Endodermal cell (in vitro differentiated cells): ENCODE measurements at regions not wholly inside any gene's neighbourhood (a gene's known extent, or its start where the extent isn't known, plus 50 kb on each side); places are given as distances from the start of the nearest gene placed in this dataset.

Experiments used
- DNase-seq: peaks from one replicate; pipeline ENCODE4 v3.0.0-alpha.2; 2017
- H3K27ac ChIP-seq: 2 replicates; pipeline ENCODE4 v1.5.1; 2013; ENCODE audit warnings: mild to moderate bottlenecking, low read depth, low read length, moderate library complexity
- H3K27me3 ChIP-seq: 2 replicates; pipeline ENCODE4 v1.6.1; 2013; ENCODE audit warnings: mild to moderate bottlenecking, low read length, moderate library complexity; ENCODE audit not compliant: insufficient read depth, control insufficient read depth, poor library complexity, severe bottlenecking
- H3K36me3 ChIP-seq: 2 replicates; pipeline ENCODE4 v1.7.0; 2013; ENCODE audit warnings: mild to moderate bottlenecking, low read length, moderate library complexity; ENCODE audit not compliant: control insufficient read depth, insufficient read depth
- H3K4me1 ChIP-seq: one replicate; pipeline ENCODE4 v1.7.0; 2013; ENCODE audit warnings: low read length; ENCODE audit not compliant: control insufficient read depth, insufficient read depth
- H3K4me3 ChIP-seq: 2 replicates; pipeline ENCODE4 v1.5.1; 2013; ENCODE audit warnings: mild to moderate bottlenecking, low read length, moderate library complexity
- H3K9ac ChIP-seq: 2 replicates; pipeline ENCODE4 v1.6.1; 2013; ENCODE audit warnings: mild to moderate bottlenecking, low read length, moderate library complexity; ENCODE audit not compliant: poor library complexity, severe bottlenecking; ENCODE audit errors: extremely low read depth
- H3K9me3 ChIP-seq: 2 replicates; pipeline ENCODE4 v1.6.1; 2013; ENCODE audit warnings: mild to moderate bottlenecking, low read length, moderate library complexity; ENCODE audit not compliant: control insufficient read depth
- H3K27ac Mint-ChIP-seq: 2 replicates; pipeline ENCODE4 v1.8.0; 2020; ENCODE audit warnings: mixed read lengths
- H3K27me3 Mint-ChIP-seq: 2 replicates; pipeline ENCODE4 v1.8.0; 2021; ENCODE audit warnings: mild to moderate bottlenecking, mixed read lengths; ENCODE audit not compliant: insufficient read depth
- H3K36me3 Mint-ChIP-seq: 2 replicates; pipeline ENCODE4 v1.8.0; 2020; ENCODE audit warnings: low read depth, mixed read lengths
- H3K4me1 Mint-ChIP-seq: 2 replicates; pipeline ENCODE4 v1.8.0; 2020; ENCODE audit warnings: mixed read lengths
- H3K4me3 Mint-ChIP-seq: 2 replicates; pipeline ENCODE4 v1.8.0; 2020; ENCODE audit warnings: mild to moderate bottlenecking, moderate library complexity, mixed read lengths
- H3K9me3 Mint-ChIP-seq: 2 replicates; pipeline ENCODE4 v1.8.0; 2020; ENCODE audit warnings: mild to moderate bottlenecking, mixed read lengths
- CTCF ChIP-seq: fragments of 200-600 bp; sonication (generic); conservative IDR thresholded peaks from 2 replicates; pipeline ENCODE4 v1.5.0; 2021; ENCODE audit warnings: antibody characterized with exemption, mild to moderate bottlenecking
- WGBS, 2 experiments: methylation state at CpG; one replicate each; pipeline versions ENCODE4 v1.1.5 to v1.1.7; 2013; ENCODE audit warnings: missing lambda C conversion rate in 2 of 2, mixed read lengths in 1 of 2; ENCODE audit not compliant: insufficient coverage in 1 of 2, insufficient read length in 1 of 2; 5-methylcytosine and 5-hydroxymethylcytosine counted together

GRCh38 chr11:109106151-109106906 lies 315.7 kb upstream of the C11orf87 start:
- Mint-ChIP-seq H3K27ac (peak overlapping the region; percentile 69), H3K4me1 (peaks cover 9% of the 10 kb centered on the region), H3K4me3 (no peak overlapping the region), H3K36me3 (no peaks in the 10 kb centered on the region), H3K9me3 (peaks cover 4% of the 10 kb centered on the region), H3K27me3 (no peaks in the 10 kb centered on the region)
- Histone ChIP-seq H3K4me3 (no peak overlapping the region), H3K9ac (no peak overlapping the region), H3K27me3 (no peaks in the 10 kb centered on the region), H3K27ac (no peak overlapping the region), H3K36me3 (no peaks in the 10 kb centered on the region), H3K4me1 (no peaks in the 10 kb centered on the region), H3K9me3 (no peaks in the 10 kb centered on the region)
- no peak for TF ChIP-seq CTCF
- 79 to 83% methylated on average over 5 to 8 of the region's 8 CpGs for WGBS, 2 experiments
- peak; percentile 79 for DNase-seq

- Mint-ChIP-seq H3K9me3 (no peaks in the 10 kb centered on the region), H3K4me1 (peaks cover 15% of the 10 kb centered on the region), H3K27me3 (peaks cover 11% of the 10 kb centered on the region), H3K27ac (no peak overlapping the region), H3K36me3 (no peaks in the 10 kb centered on the region), H3K4me3 (no peak overlapping the region)
- Histone ChIP-seq H3K27ac (no peak overlapping the region), H3K9me3 (no peaks in the 10 kb centered on the region), H3K9ac (no peak overlapping the region), H3K4me3 (no peak overlapping the region), H3K36me3 (no peaks in the 10 kb centered on the region), H3K4me1 (peaks cover 12% of the 10 kb centered on the region), H3K27me3 (peaks cover 5% of the 10 kb centered on the region)
- DNase-seq, result no peak
- no peak for TF ChIP-seq CTCF
- WGBS, 2 experiments, result 94% methylated on average over 3 of the region's 3 CpGs; no CpG with 5 or more reads in 1 of the 2 experiments
These were observed 312.8 kb upstream of the C11orf87 start for GRCh38 chr11:109109150-109109549.

DNA sequence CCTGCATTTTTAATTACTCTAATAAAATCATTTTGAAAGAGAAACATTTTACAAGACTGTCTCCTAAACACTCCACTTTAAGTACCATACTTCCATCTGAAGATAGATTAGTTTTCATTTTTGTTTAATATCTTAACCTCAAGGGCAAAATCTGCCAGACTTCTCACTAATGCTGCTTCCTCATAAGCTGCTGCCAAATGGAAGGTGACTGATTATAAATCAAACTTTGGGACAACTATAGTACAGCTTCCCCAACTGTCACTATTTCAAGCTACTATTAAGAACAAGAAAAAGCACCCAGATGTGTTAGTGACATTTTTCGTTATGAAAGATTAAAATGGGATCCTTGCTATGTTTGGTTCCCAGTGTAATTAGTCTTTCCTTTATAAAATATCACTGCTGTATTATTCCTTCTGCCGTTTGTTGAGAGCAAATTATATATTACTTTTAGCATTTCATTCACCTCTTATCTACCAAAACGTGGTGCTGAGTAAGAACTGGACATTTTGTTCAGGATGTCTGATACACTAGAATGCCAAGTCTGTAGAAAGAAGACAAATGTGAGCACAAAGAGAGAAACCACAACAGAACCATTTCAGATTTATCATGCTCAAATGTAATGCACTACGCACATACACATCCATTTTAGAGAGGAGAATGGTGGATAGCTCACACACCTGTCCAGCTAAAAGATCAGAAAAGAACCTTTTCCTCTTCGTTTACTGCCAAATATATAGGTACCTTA lies 312.2 kb upstream of the C11orf87 start:
- no peak for DNase-seq
- no peak overlapping the region for H3K27ac Mint-ChIP-seq
- H3K36me3 Mint-ChIP-seq, result no peaks in the 10 kb centered on the region

More for the DNA sequence above, 312.2 kb upstream of the C11orf87 start:
- WGBS, 2 experiments, result 84% methylated on average over 5 of the region's 5 CpGs; no CpG with 5 or more reads in 1 of the 2 experiments
- Histone ChIP-seq H3K4me3 (no peak overlapping the region), H3K4me1 (peaks cover 12% of the 10 kb centered on the region), H3K27me3 (peaks cover 7% of the 10 kb centered on the region), H3K9me3 (no peaks in the 10 kb centered on the region), H3K36me3 (no peaks in the 10 kb centered on the region), H3K27ac (no peak overlapping the region), H3K9ac (no peak overlapping the region)
- H3K4me1 Mint-ChIP-seq, result peaks cover 15% of the 10 kb centered on the region
- no peak for TF ChIP-seq CTCF
- H3K27me3 Mint-ChIP-seq, result peaks cover 17% of the 10 kb centered on the region
- H3K4me3 Mint-ChIP-seq, result no peak overlapping the region
- H3K9me3 Mint-ChIP-seq, result no peaks in the 10 kb centered on the region
